ENCODE measurements at regions not wholly inside any gene's neighbourhood (a gene's known extent, or its start where the extent isn't known, plus 50 kb on each side); places are given as distances from the start of the nearest gene placed in this dataset.

GRCh38 chr6:22399693-22400092, 102.9 kb upstream of the PRL start:
- no peak for TF ChIP-seq POLR2A (IDR thresholded peaks at IDR 0.05; ENCODE audit: low read length)
- no peak for TF ChIP-seq GATA1 (IDR thresholded peaks at IDR 0.05; ENCODE audit: low read depth, low read length)

Data from erythroblast (primary cell).